CD14-positive monocyte (primary cell): ENCODE measurements at regions not wholly inside any gene's neighbourhood (a gene's known extent, or its start where the extent isn't known, plus 50 kb on each side); places are given as distances from the start of the nearest gene placed in this dataset.

Experiments used
- DNase-seq, 3 donors: peaks; one replicate each; pipeline ENCODE4 v3.0.0-alpha.2; 2011 to 2022
- H2AFZ ChIP-seq: 2 replicates; pipeline ENCODE4 v1.6.0; 2012; ENCODE audit warnings: mild to moderate bottlenecking, low read depth, low read length, inconsistent platforms; ENCODE audit not compliant: insufficient read depth, poor library complexity, severe bottlenecking
- H3K27ac ChIP-seq, 2 donors: 1 replicate in 1 of 2; 2 replicates in 1 of 2; pipeline ENCODE4 v1.5.1; 2012 to 2013; ENCODE audit warnings: low read length in 2 of 2, control low read depth in 1 of 2, inconsistent platforms in 1 of 2, low read depth in 1 of 2, mild to moderate bottlenecking in 1 of 2
- H3K27me3 ChIP-seq, 2 donors: one replicate each; pipeline versions ENCODE4 v1.6.0 to v1.6.1; 2011 to 2013; ENCODE audit warnings: low read length in 2 of 2; ENCODE audit not compliant: control insufficient read depth in 2 of 2, insufficient read depth in 2 of 2
- H3K36me3 ChIP-seq, 2 donors: replicated peaks in 1 of 2; 1 replicate in 1 of 2; 2 replicates in 1 of 2; pipeline versions ENCODE4 v1.5.1 to v1.6.1; 2012 to 2013; ENCODE audit warnings: low read length in 2 of 2, control low read depth in 1 of 2, inconsistent platforms in 1 of 2, mild to moderate bottlenecking in 1 of 2; ENCODE audit not compliant: insufficient read depth in 2 of 2, control insufficient read depth in 1 of 2
- H3K4me1 ChIP-seq, 2 donors: 1 replicate in 1 of 2; 2 replicates in 1 of 2; pipeline versions ENCODE4 v1.5.1 to v1.6.1; 2012 to 2013; ENCODE audit warnings: low read length in 2 of 2, control low read depth in 1 of 2, inconsistent platforms in 1 of 2, mild to moderate bottlenecking in 1 of 2, moderate library complexity in 1 of 2; ENCODE audit not compliant: insufficient read depth in 2 of 2, control insufficient read depth in 1 of 2
- H3K4me2 ChIP-seq: replicated peaks from 2 replicates; pipeline ENCODE3; 2012; ENCODE audit warnings: low read length, moderate library complexity, mild to moderate bottlenecking; ENCODE audit not compliant: poor library complexity, severe bottlenecking; ENCODE audit errors: extremely low read depth
- H3K4me3 ChIP-seq, 3 experiments: fragments of 200-600 bp in 1 of 3; sonication (generic) in 1 of 3; replicated peaks in 1 of 3; 1 replicate in 2 of 3; 2 replicates in 1 of 3; pipeline ENCODE4 v1.5.1; 2011 to 2013; ENCODE audit warnings: low read length in 3 of 3, mild to moderate bottlenecking in 3 of 3, control low read depth in 2 of 3, low read depth in 2 of 3, inconsistent platforms in 1 of 3, moderate library complexity in 1 of 3
- H3K79me2 ChIP-seq: 2 replicates; pipeline ENCODE4 v1.6.0; 2012; ENCODE audit warnings: mild to moderate bottlenecking, control low read depth, inconsistent platforms, low read length, moderate library complexity; ENCODE audit not compliant: insufficient read depth
- H3K9ac ChIP-seq: 2 replicates; pipeline ENCODE4 v1.6.0; 2017; ENCODE audit warnings: low read length, mild to moderate bottlenecking; ENCODE audit not compliant: insufficient read depth, poor library complexity, severe bottlenecking
- H3K9me3 ChIP-seq, 2 donors: replicated peaks in 1 of 2; 1 replicate in 1 of 2; 2 replicates in 1 of 2; pipeline versions ENCODE4 v1.5.1 to v1.6.1; 2012 to 2013; ENCODE audit warnings: low read length in 2 of 2, control low read depth in 1 of 2; ENCODE audit not compliant: control insufficient read depth in 1 of 2, insufficient read depth in 1 of 2
- H4K20me1 ChIP-seq: 2 replicates; pipeline ENCODE4 v1.6.0; 2012; ENCODE audit warnings: mild to moderate bottlenecking, low read length, control low read depth, moderate library complexity; ENCODE audit not compliant: insufficient read depth
- H3K27ac Mint-ChIP-seq, 7 donors: one replicate each; pipeline ENCODE4 v1.8.0; 2020; ENCODE audit warnings: mild to moderate bottlenecking in 7 of 7, mixed read lengths in 7 of 7, moderate library complexity in 6 of 7, inconsistent platforms in 2 of 7
- H3K27me3 Mint-ChIP-seq, 3 donors: one replicate each; pipeline ENCODE4 v1.8.0; 2021 to 2022; ENCODE audit warnings: low read depth in 3 of 3, mild to moderate bottlenecking in 3 of 3, mixed read lengths in 3 of 3, moderate library complexity in 3 of 3, inconsistent platforms in 1 of 3
- H3K36me3 Mint-ChIP-seq, 2 donors: one replicate each; pipeline ENCODE4 v1.8.0; 2020; ENCODE audit warnings: mixed read lengths in 2 of 2, inconsistent platforms in 1 of 2, mild to moderate bottlenecking in 1 of 2
- H3K4me1 Mint-ChIP-seq: one replicate; pipeline ENCODE4 v1.8.0; 2020; ENCODE audit warnings: mild to moderate bottlenecking, mixed read lengths
- H3K4me3 Mint-ChIP-seq, 2 donors: one replicate each; pipeline ENCODE4 v1.8.0; 2020; ENCODE audit warnings: mild to moderate bottlenecking in 2 of 2, mixed read lengths in 2 of 2, moderate library complexity in 1 of 2
- H3K9me3 Mint-ChIP-seq, 7 donors: one replicate each; pipeline ENCODE4 v1.8.0; 2020 to 2022; ENCODE audit warnings: mixed read lengths in 7 of 7, mild to moderate bottlenecking in 6 of 7, moderate library complexity in 6 of 7, inconsistent platforms in 2 of 7
- WGBS: methylation state at CpG from one replicate; pipeline ENCODE4 v1.1.5; 2013; ENCODE audit warnings: missing lambda C conversion rate; ENCODE audit not compliant: insufficient coverage; 5-methylcytosine and 5-hydroxymethylcytosine counted together
- intact Hi-C, 2 donors: fragments of 100-400 bp; cut with micrococcal nuclease; formaldehyde crosslinking; loops; one replicate each; pipeline versions ENCODE4 v1.15.0 to v1.15.1; 2023
- TF ChIP-seq, protein P1 (sequence below): fragments of 200-600 bp; IDR thresholded peaks from one replicate; pipeline ENCODE4 v1.8.0; 2022; ENCODE audit warnings: antibody characterized with exemption, mild to moderate bottlenecking

- Histone ChIP-seq H3K27ac (no peak overlapping the region), H4K20me1 (no peaks in the 10 kb centered on the region), H2AFZ (no peak overlapping the region), H3K9me3 (no peaks in the 10 kb centered on the region), H3K27me3 (no peaks in the 10 kb centered on the region), H3K4me2 (no peak overlapping the region), H3K36me3 (no peaks in the 10 kb centered on the region), H3K4me3 (no peak overlapping the region), H3K9ac (no peak overlapping the region), H3K4me1 (no peaks in the 10 kb centered on the region), H3K79me2 (no peaks in the 10 kb centered on the region)
- Mint-ChIP-seq H3K9me3 (peaks cover 0 to 5% (median 2%) of the 10 kb centered on the region in 7 donors), H3K4me1 (no peaks in the 10 kb centered on the region), H3K27ac (peak overlapping the region in 1 of 7 donors; percentile 25), H3K4me3 (no peak overlapping the region), H3K27me3 (peaks cover 0 to 11% (median 5%) of the 10 kb centered on the region in 3 donors), H3K36me3 (no peaks in the 10 kb centered on the region)
- intact Hi-C loops, result no loop called here
- TF ChIP-seq, protein P1, sequence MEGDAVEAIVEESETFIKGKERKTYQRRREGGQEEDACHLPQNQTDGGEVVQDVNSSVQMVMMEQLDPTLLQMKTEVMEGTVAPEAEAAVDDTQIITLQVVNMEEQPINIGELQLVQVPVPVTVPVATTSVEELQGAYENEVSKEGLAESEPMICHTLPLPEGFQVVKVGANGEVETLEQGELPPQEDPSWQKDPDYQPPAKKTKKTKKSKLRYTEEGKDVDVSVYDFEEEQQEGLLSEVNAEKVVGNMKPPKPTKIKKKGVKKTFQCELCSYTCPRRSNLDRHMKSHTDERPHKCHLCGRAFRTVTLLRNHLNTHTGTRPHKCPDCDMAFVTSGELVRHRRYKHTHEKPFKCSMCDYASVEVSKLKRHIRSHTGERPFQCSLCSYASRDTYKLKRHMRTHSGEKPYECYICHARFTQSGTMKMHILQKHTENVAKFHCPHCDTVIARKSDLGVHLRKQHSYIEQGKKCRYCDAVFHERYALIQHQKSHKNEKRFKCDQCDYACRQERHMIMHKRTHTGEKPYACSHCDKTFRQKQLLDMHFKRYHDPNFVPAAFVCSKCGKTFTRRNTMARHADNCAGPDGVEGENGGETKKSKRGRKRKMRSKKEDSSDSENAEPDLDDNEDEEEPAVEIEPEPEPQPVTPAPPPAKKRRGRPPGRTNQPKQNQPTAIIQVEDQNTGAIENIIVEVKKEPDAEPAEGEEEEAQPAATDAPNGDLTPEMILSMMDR, result no peak
- DNase-seq, result no peak
- 90% methylated on average over 3 of the region's 6 CpGs for WGBS
These were observed 267.1 kb downstream of the ABCC12 start for GRCh38 chr16:47888734-47889133.

DNA sequence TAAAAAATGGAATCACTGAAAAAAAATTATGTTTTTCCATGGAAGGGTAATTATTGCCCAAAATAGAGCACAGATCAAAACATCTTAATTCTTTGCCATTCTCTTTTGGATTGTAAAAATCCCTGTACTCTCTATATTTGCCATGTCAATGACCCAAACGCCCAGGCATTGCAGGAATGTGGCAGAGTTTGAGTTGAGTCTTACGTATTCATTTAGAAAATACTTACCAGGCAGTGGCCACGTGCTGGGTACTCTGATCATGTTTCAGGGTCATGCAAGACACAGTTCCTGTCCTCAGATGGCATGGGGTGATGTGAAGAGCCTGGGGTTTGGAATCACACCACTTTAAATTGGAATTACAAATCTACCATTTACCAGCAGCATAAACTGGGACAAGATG is 267.7 kb downstream of the ABCC12 start:
- H2AFZ ChIP-seq, result no peak overlapping the region
- H3K9ac ChIP-seq, result no peak overlapping the region
- no peaks in the 10 kb centered on the region for H3K27me3 ChIP-seq
- H3K36me3 ChIP-seq, result no peaks in the 10 kb centered on the region
- H3K79me2 ChIP-seq, result no peaks in the 10 kb centered on the region
- no peaks in the 10 kb centered on the region for H4K20me1 ChIP-seq
- no peaks in the 10 kb centered on the region for H3K36me3 Mint-ChIP-seq
- no peak overlapping the region for H3K27ac Mint-ChIP-seq
- TF ChIP-seq, protein P1, result no peak
- H3K4me2 ChIP-seq, result no peak overlapping the region
- no peak for DNase-seq
- intact Hi-C loops, result no loop called here
- H3K27me3 Mint-ChIP-seq, result peaks cover 0 to 13% (median 5%) of the 10 kb centered on the region in 3 donors
- no peak overlapping the region for H3K4me3 Mint-ChIP-seq
- H3K4me1 ChIP-seq, result no peaks in the 10 kb centered on the region
- WGBS, result no CpG with 5 or more reads among the region's 3 CpGs
- H3K9me3 Mint-ChIP-seq, result peaks cover 0 to 5% (median 2%) of the 10 kb centered on the region in 7 donors
- H3K4me1 Mint-ChIP-seq, result no peaks in the 10 kb centered on the region
- no peak overlapping the region for H3K4me3 ChIP-seq
- no peak overlapping the region for H3K27ac ChIP-seq
- no peaks in the 10 kb centered on the region for H3K9me3 ChIP-seq
